C4-2B (cell line): ENCODE measurements at regions not wholly inside any gene's neighbourhood (a gene's known extent, or its start where the extent isn't known, plus 50 kb on each side); places are given as distances from the start of the nearest gene placed in this dataset.

ENCODE experiments used
- CTCF ChIP-seq: fragments of 450-650 bp; conservative IDR thresholded peaks from 2 replicates; pipeline ENCODE4 v1.5.1; 2017; ENCODE audit warnings: mild to moderate bottlenecking
- ZFX ChIP-seq: fragments of 450-650 bp; IDR thresholded peaks from 2 replicates; pipeline ENCODE4 v1.6.1; 2017

- peak; percentile 85 for TF ChIP-seq CTCF
- no peak for TF ChIP-seq ZFX
These were observed 77.5 kb upstream of the N4BP1 start for GRCh38 chr16:48687421-48688038.
